ENCODE measurements at regions not wholly inside any gene's neighbourhood (a gene's known extent, or its start where the extent isn't known, plus 50 kb on each side); places are given as distances from the start of the nearest gene placed in this dataset.
A peak's percentile ranks its signal among the peaks of the same experiment; 100 is the strongest.

DNA sequence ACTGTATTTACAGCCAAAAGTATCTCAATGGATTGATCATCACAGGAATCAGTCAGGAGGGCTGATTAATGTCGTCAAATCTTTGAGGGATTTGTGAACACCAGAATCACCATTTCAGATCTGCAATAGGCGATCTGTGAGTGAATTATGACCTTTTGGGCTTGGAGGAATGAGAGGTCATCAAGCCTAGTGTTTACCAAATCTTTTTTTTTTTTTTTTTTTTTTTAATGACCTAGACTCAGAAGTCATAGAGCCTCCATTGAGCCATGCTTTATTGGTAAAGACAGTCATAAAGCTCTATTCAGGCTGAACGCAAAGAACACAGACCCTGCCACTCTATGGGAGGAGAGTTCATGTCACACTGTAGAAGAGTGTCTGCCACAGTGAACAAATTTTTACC is 97.7 kb downstream of the SOCS6 start:
- H3K27me3 ChIP-seq (ENCODE audit: low read depth) = no peaks in the 10 kb centered on the region
- no peaks in the 10 kb centered on the region for H3K9me3 ChIP-seq
- intact Hi-C loops (cut with DNase I) = no loop called here
- DNase-seq (no peak), ATAC-seq (no peak)
- H3K4me3 ChIP-seq = no peak overlapping the region
- H3K36me3 ChIP-seq = no peaks in the 10 kb centered on the region
- H3K27ac ChIP-seq = no peak overlapping the region
- TF ChIP-seq, protein P1, sequence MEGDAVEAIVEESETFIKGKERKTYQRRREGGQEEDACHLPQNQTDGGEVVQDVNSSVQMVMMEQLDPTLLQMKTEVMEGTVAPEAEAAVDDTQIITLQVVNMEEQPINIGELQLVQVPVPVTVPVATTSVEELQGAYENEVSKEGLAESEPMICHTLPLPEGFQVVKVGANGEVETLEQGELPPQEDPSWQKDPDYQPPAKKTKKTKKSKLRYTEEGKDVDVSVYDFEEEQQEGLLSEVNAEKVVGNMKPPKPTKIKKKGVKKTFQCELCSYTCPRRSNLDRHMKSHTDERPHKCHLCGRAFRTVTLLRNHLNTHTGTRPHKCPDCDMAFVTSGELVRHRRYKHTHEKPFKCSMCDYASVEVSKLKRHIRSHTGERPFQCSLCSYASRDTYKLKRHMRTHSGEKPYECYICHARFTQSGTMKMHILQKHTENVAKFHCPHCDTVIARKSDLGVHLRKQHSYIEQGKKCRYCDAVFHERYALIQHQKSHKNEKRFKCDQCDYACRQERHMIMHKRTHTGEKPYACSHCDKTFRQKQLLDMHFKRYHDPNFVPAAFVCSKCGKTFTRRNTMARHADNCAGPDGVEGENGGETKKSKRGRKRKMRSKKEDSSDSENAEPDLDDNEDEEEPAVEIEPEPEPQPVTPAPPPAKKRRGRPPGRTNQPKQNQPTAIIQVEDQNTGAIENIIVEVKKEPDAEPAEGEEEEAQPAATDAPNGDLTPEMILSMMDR (IDR thresholded peaks at IDR 0.05) = no peak
- no peaks in the 10 kb centered on the region for H3K4me1 ChIP-seq

DNA sequence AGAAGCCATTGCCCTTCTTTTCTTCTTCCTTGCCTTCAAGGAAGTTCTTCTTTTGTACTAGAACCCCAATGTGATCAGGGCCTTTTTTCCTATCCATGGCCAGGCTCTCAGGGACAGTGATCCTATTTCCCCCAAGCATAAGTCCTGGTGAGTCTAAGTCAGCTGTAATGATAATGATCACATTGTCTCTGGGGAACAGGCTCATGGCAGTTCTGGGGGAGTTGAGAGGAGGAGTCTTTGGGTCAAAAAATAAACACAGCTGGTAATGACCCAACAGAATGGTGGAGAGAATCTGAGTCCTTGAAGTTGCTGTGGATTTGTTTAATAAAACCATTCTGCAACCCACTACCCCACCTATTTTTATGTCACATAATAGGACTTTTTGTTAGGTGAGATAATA is 96.6 kb downstream of the SOCS6 start:
- intact Hi-C loops (cut with DNase I) = no loop called here
- TF ChIP-seq, protein P1 (IDR thresholded peaks at IDR 0.05) = no peak
- H3K27ac ChIP-seq = no peak overlapping the region
- no peaks in the 10 kb centered on the region for H3K36me3 ChIP-seq
- H3K27me3 ChIP-seq (ENCODE audit: low read depth) = no peaks in the 10 kb centered on the region
- H3K9me3 ChIP-seq = no peaks in the 10 kb centered on the region
- DNase-seq (no peak), ATAC-seq (no peak)
- no peaks in the 10 kb centered on the region for H3K4me1 ChIP-seq
- no peak overlapping the region for H3K4me3 ChIP-seq

DNA sequence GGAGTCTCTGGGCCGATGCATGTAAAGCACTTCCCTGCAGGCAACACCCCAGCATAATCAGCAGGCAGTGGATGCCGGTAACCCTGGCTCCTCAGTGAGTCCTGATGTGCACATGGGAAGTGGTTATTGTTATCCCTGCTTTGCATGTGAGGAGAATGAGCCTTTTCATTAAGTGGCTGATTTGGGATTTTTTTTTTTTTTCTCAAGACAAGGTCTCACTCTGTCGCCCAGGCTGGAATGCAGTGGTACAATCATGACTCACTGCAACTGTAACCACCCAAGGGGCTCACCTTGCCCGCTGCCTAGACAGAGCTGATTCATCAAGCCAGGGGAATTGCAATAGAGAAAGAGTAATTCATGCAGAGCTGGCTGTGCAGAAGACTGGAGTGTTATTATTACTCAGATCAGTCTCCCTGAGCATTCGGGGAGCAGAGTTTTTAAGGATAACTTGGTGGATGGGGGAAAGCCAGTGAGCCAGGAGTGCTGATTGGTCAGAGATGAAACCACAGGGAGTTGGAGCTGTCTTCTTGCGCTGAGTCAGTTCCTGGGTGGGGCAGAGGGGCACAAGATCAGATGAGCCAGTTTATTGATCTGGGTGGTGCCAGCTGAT is 95.4 kb downstream of the SOCS6 start:
- no peaks in the 10 kb centered on the region for H3K36me3 ChIP-seq
- no peak overlapping the region for H3K4me3 ChIP-seq
- TF ChIP-seq, protein P1 (IDR thresholded peaks at IDR 0.05) = no peak
- H3K4me1 ChIP-seq = no peaks in the 10 kb centered on the region
- no peak overlapping the region for H3K27ac ChIP-seq
- ATAC-seq = no peak
- no peak for DNase-seq
- no peaks in the 10 kb centered on the region for H3K9me3 ChIP-seq
- intact Hi-C loops (cut with DNase I) = no loop called here
- no peaks in the 10 kb centered on the region for H3K27me3 ChIP-seq (ENCODE audit: low read depth)

DNA sequence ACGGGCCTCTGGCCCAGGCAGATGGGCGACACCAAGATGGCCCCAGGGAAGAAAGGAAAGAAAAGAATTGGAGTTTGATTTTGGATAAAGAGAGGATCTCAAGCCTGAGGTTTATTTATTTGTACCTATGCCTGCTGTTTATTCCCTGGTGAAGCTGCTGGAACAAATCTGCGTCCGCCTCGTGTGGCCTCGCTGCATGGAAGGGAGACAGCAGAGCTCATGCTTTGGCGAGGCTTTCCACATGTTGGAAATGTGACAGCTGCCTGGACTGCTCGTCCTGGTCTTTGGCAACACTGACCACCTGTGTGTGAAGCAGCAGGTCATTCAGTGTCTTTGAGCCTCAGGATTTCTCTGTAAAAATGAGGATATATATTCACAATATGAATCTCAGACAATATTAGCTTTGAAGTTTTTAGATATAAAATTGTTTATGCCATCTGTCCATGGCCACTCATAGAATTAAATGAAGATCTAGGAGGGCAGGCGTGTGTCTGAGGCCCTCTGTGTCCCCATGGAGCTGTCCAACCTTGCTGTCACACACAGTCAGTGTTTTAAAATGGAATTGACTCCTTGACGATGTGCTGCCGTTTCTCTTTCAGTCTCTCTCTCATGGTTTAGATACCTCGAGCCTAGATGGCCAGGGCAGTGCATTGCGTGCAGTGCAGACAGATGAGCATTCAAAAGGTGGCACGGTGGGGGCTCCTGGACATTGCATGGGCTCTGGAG is 94.3 kb downstream of the SOCS6 start:
- DNase-seq (no peak), ATAC-seq (no peak)
- Histone ChIP-seq H3K36me3 (no peaks in the 10 kb centered on the region), H3K9me3 (no peaks in the 10 kb centered on the region), H3K4me1 (no peaks in the 10 kb centered on the region), H3K27me3 (ENCODE audit: low read depth) (no peaks in the 10 kb centered on the region), H3K27ac (no peak overlapping the region), H3K4me3 (no peak overlapping the region)
- intact Hi-C loops (cut with DNase I) = no loop called here
- TF ChIP-seq, protein P1 (IDR thresholded peaks at IDR 0.05) = no peak

DNA sequence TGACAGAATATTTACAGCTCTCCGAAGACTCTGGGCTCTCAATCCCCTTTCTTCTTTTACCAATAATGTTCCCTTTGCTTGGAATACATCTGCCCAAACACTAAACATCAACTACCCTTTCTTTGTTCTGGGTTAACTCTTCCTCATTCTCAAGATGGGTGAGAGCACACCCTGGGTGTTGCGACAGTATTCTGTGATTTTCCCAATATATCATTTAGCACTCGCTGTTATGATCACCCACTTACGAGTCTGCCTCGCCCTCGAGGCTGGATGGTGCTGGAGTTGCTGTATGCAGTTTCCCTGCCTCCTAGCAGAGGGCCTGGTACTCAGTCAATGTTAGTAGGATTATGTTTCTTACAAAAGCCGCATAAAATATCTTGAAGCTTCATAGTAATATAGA is 93.2 kb downstream of the SOCS6 start:
- Histone ChIP-seq H3K27ac (no peak overlapping the region), H3K4me1 (no peaks in the 10 kb centered on the region), H3K27me3 (ENCODE audit: low read depth) (no peaks in the 10 kb centered on the region), H3K9me3 (no peaks in the 10 kb centered on the region), H3K36me3 (no peaks in the 10 kb centered on the region), H3K4me3 (no peak overlapping the region)
- ATAC-seq (peak; percentile 64 to 66), DNase-seq (peak; percentile 53)
- intact Hi-C loops (cut with DNase I) = no loop called here
- TF ChIP-seq, protein P1 (IDR thresholded peaks at IDR 0.05) = no peak

All from lower lobe of right lung (tissue), 2 donors.